Type B pancreatic cell (in vitro differentiated cells): ENCODE measurements at regions not wholly inside any gene's neighbourhood (a gene's known extent, or its start where the extent isn't known, plus 50 kb on each side); places are given as distances from the start of the nearest gene placed in this dataset.

Experiments used
- DNase-seq: peaks from one replicate; pipeline ENCODE4 v3.0.0; 2021; ENCODE audit warnings: mixed read lengths; ENCODE audit not compliant: unreplicated experiment; ENCODE audit errors: extremely low spot score
- H3K27ac Mint-ChIP-seq: 2 replicates; pipeline ENCODE4 v1.8.0; 2021; ENCODE audit warnings: mild to moderate bottlenecking, mixed read lengths
- H3K27me3 Mint-ChIP-seq: 2 replicates; pipeline ENCODE4 v1.8.0; 2021; ENCODE audit warnings: mixed read lengths
- H3K36me3 Mint-ChIP-seq: 2 replicates; pipeline ENCODE4 v1.8.0; 2021; ENCODE audit warnings: mixed read lengths
- H3K4me1 Mint-ChIP-seq: one replicate; pipeline ENCODE4 v1.8.0; 2021; ENCODE audit warnings: mixed read lengths; ENCODE audit not compliant: unreplicated experiment
- H3K4me3 Mint-ChIP-seq: 2 replicates; pipeline ENCODE4 v1.8.0; 2021; ENCODE audit warnings: mild to moderate bottlenecking, mixed read lengths
- H3K9me3 Mint-ChIP-seq: 2 replicates; pipeline ENCODE4 v1.8.0; 2021; ENCODE audit warnings: mixed read lengths
- CTCF ChIP-seq: fragments of 200-600 bp; sonication (generic); conservative IDR thresholded peaks from 2 replicates; pipeline ENCODE4 v1.5.0; 2021; ENCODE audit warnings: antibody characterized with exemption, mild to moderate bottlenecking

DNA sequence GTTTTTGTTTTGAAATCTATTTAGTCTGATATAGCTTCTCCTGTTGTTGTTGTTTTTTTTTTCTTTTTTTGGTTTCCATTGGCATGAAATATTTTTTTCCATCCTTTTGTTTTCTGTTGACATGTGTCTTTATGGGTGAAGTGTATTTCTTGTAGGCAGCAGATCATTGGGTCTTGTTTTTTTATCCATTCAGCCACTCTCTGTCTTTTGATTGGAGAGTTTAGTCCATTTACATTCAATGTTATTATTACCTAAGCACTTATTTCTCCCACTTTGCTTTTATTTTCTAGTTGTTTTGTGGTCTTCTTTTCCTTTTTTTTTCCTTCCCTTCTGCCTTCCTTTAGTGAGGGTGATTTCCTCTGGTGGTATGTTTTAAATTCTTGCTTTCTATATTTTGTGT lies 193.6 kb upstream of the TMEM260 start:
- Mint-ChIP-seq H3K4me1 (no peaks in the 10 kb centered on the region), H3K27me3 (no peaks in the 10 kb centered on the region), H3K9me3 (peaks cover 4% of the 10 kb centered on the region), H3K27ac (no peak overlapping the region), H3K36me3 (no peaks in the 10 kb centered on the region), H3K4me3 (no peak overlapping the region)
- DNase-seq, result no peak
- no peak for TF ChIP-seq CTCF

DNA sequence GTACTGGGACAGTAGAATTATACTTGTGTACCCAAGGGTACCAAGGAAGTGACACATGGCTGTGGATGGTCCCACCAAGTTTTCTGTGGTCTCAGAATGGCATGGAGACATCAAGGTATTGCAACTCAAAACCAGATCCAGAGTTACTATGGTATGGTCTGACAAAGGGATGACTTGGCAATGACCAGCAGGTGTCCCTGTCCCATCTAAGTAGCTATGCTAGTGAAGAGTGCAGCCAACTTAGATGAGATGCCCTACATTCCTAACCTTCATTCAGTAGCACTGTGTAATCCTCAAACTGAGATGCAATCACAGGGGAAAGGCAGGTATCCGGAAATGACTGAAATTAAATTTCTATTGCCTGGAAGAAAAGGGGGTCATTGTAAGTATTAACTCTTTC lies 188.7 kb upstream of the TMEM260 start:
- H3K4me3 Mint-ChIP-seq, result no peak overlapping the region
- DNase-seq, result no peak
- H3K9me3 Mint-ChIP-seq, result no peaks in the 10 kb centered on the region
- H3K27me3 Mint-ChIP-seq, result no peaks in the 10 kb centered on the region
- no peak for TF ChIP-seq CTCF
- no peaks in the 10 kb centered on the region for H3K36me3 Mint-ChIP-seq
- H3K27ac Mint-ChIP-seq, result no peak overlapping the region
- H3K4me1 Mint-ChIP-seq, result no peaks in the 10 kb centered on the region

GRCh38 chr14:56394826-56395530 lies 184.6 kb upstream of the TMEM260 start:
- no peak overlapping the region for H3K4me3 Mint-ChIP-seq
- TF ChIP-seq CTCF, result no peak
- H3K9me3 Mint-ChIP-seq, result no peaks in the 10 kb centered on the region
- no peaks in the 10 kb centered on the region for H3K27me3 Mint-ChIP-seq
- H3K27ac Mint-ChIP-seq, result no peak overlapping the region
- H3K36me3 Mint-ChIP-seq, result no peaks in the 10 kb centered on the region
- H3K4me1 Mint-ChIP-seq, result no peaks in the 10 kb centered on the region
- DNase-seq, result no peak

- TF ChIP-seq CTCF, result no peak
- no peak overlapping the region for H3K4me3 Mint-ChIP-seq
- H3K27ac Mint-ChIP-seq, result no peak overlapping the region
- peaks cover 4% of the 10 kb centered on the region for H3K36me3 Mint-ChIP-seq
- no peaks in the 10 kb centered on the region for H3K27me3 Mint-ChIP-seq
- H3K4me1 Mint-ChIP-seq, result no peaks in the 10 kb centered on the region
- no peak for DNase-seq
- peaks cover 9% of the 10 kb centered on the region for H3K9me3 Mint-ChIP-seq
These were observed 179.3 kb upstream of the TMEM260 start for GRCh38 chr14:56400109-56400825.

DNA sequence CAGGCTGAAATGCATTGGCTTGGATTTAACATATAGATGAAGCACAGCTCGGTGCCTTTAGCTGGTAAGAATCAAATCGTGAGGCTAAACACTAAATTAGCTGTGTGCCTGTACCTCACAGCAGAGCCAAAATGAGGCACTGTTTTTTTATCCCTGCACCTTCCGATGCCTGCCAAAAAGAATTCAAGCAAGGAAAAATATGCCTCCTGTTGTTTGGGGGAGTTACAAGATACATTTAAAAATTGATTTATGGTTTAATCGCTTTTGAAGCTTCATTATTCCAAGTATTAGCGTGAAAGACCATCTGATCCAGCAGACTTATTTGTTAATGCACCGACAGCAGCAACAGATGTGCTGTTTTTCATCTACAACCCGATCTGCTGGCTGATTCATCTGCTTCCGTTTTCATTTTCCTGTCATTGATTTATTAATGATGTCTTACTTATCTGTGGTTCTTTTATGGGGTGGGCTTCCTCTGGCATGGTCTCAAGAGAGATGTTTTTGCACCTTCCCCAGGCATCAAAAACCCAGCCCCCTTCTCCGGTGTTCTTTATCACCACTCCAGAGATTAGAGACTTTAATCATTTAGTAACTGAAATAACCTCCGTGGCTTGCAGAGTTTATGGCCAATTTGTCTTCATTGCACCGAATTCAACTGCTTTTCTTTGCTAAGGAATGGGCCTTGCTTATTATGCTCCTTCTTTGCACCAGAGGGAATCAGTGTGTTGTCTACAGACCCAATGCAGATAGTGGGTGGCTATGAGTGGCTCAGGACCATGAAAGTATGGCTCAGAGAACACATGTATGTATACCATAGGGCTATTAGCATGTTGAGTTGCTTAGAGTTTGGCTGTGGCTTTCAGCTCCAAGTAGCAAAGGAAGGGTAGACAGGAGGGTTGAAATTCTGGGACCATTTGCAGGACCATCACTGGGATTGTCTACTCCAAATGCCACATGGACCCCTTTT lies 166.8 kb upstream of the TMEM260 start:
- H3K9me3 Mint-ChIP-seq, result no peaks in the 10 kb centered on the region
- H3K4me1 Mint-ChIP-seq, result peaks cover 12% of the 10 kb centered on the region
- H3K4me3 Mint-ChIP-seq, result no peak overlapping the region
- peaks cover 13% of the 10 kb centered on the region for H3K27me3 Mint-ChIP-seq
- no peak for DNase-seq
- H3K36me3 Mint-ChIP-seq, result no peaks in the 10 kb centered on the region
- H3K27ac Mint-ChIP-seq, result no peak overlapping the region
- TF ChIP-seq CTCF, result no peak
